Astrocyte (in vitro differentiated cells and primary cell): ENCODE measurements at regions not wholly inside any gene's neighbourhood (a gene's known extent, or its start where the extent isn't known, plus 50 kb on each side); places are given as distances from the start of the nearest gene placed in this dataset.
"Not testable (repeated sequence)": the region's sequence is repeated elsewhere in the genome, so short reads cannot be mapped to it uniquely, and the experiment has no call there.

ENCODE experiments used
- CTCF ChIP-seq: IDR thresholded peaks from 2 replicates; pipeline ENCODE4 v1.5.1; 2011; ENCODE audit warnings: low read depth, mild to moderate bottlenecking, inconsistent platforms, low read length, moderate library complexity; ENCODE audit not compliant: insufficient read depth
- EZH2 ChIP-seq: IDR thresholded peaks from 2 replicates; pipeline ENCODE4 v1.6.1; 2012; ENCODE audit warnings: mild to moderate bottlenecking, low read length, inconsistent platforms; ENCODE audit not compliant: insufficient read depth

GRCh38 chr5:85431726-85432125 lies 1047.0 kb upstream of the EDIL3 start:
- TF ChIP-seq CTCF, EZH2: not testable (repeated sequence)
